ENCODE measurements at regions not wholly inside any gene's neighbourhood (a gene's known extent, or its start where the extent isn't known, plus 50 kb on each side); places are given as distances from the start of the nearest gene placed in this dataset.
"Not testable (repeated sequence)": the region's sequence is repeated elsewhere in the genome, so short reads cannot be mapped to it uniquely, and the experiment has no call there.

DNA sequence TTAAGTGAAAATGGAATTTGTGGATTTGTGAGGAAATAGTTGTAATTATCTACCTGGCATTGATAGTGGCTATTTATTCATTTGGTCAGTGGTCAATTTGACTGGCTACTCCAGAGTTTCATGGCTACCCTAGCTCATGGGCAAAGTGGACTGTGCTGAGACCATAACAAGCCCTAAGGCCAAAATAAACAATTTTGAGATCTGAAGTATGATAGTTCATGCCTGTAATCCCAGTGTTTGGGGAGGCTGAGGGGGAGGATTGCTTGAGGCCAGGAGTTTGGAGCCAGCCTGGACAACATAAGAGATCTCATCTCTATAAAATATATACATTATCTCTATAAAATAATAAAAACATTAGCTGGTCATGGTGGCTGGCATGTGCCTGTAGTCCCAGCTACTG is 311.7 kb downstream of the HIVEP2 start:
- no peak for DNase-seq (ENCODE audit: low read depth in 3 of 3, low spot score in 1 of 3)

DNA sequence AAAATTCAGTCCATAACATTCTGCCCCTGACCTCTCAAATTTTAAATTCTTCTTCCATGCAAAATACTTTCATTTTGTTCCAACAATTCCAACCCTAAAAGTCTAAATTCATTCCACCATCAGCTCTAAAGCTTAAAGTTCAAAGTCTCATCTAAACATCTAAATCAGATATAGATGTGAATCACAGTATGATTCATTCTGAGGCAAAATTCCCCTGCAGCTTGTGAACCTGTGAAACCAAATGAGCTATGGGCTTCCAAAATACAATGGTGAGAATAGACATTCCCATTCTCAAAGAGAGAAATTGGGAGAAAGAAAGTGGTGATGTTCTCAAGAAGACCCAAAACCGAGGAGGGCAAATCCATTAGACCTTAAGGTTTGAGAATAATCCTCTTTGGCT is 309.8 kb downstream of the HIVEP2 start:
- no peak for DNase-seq (ENCODE audit: low read depth in 3 of 3, low spot score in 1 of 3)

DNA sequence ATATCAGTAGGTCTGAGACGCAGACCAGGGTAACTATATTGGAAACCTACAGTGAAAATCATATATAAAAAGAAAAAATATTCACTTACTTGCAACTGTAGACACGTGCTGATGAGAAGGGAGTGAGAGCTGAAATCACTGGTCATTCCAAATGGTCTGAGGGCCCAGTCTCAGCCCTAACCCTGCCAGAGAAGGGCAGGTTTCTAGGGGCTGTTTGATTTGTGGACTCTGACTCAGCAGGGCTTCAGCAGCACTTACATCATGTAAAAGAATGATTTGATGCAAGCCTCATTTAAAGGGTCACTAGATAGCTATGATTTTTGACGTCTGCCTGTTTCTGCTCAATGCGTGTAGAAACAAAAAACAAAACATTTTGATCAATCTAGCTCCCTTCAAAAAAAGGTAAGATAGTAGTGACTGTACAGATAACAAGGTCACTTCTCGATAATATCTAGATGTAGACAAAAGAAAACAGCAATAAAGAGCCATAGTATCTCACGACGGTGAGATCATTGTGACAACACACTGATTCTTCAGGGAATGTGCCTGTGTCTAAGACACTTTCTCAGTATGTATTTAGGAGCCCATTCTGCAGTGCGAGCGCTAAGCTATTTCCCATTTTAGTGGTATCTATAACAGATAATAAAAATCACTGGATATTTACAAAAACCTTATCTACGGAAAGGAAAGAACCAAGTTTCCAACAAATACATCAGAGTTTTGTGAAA is 307.2 kb downstream of the HIVEP2 start:
- DNase-seq (ENCODE audit: low read depth in 3 of 3, low spot score in 1 of 3): no peak

DNA sequence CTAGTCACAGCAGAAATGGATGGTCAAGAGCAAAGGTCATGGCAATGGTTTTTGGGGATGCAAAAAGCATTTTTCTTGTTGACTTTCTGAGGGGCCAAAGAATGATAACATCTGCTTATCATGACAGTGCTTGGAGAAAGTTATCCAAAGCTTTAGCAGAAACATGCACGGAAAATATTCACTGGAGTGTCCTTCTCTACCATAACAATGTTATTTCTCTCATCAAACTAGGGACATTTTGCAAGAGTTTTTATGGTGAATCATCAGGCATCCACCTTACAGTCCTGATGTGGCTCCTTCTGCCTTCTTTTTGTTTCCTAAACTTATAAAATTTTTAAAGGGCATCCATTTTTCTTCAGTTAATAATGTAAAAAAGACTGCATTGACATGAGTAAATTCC is 302.3 kb downstream of the HIVEP2 start:
- no peak for DNase-seq (ENCODE audit: low read depth in 3 of 3, low spot score in 1 of 3)

DNA sequence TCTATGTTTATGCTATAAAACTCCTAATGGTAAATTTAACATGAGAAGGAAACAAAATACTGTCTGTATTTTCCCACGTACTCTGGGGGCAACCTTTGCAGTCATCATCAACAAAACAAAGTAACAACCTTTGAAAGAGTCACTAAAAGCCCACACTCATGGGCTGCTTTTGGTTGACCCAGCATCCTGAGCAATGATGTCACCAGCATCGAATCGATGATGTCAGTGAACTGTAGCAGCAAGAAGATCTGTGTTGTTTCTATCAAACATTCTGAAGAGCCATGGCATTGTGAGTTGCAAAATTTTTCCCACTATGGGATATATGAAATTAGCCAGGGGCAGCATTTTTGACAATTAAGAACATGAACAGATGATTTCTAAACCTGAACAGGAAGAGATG is 300.1 kb downstream of the HIVEP2 start:
- no peak for DNase-seq (ENCODE audit: low read depth in 3 of 3, low spot score in 1 of 3)

DNA sequence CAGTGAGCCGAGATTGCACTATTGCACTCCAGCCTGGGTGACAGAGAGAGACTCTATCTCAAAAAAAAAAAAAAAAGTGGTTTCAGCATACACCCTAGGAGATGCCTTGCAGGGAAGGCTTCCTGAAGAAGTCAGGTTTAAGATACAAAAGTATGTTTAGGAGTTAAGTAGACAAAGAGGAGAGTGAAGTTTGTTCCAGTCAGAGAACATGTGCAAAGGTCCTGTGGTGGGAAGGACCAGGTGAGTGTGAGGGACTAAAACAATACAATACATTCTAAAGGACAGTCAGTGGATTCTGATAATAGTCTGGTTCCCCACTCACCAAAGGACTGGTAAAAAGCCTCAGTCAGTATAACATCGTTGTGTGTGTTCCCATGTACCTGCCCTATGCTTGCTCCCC is 299.3 kb downstream of the HIVEP2 start:
- no peak for DNase-seq (ENCODE audit: low read depth in 3 of 3, low spot score in 1 of 3)

DNA sequence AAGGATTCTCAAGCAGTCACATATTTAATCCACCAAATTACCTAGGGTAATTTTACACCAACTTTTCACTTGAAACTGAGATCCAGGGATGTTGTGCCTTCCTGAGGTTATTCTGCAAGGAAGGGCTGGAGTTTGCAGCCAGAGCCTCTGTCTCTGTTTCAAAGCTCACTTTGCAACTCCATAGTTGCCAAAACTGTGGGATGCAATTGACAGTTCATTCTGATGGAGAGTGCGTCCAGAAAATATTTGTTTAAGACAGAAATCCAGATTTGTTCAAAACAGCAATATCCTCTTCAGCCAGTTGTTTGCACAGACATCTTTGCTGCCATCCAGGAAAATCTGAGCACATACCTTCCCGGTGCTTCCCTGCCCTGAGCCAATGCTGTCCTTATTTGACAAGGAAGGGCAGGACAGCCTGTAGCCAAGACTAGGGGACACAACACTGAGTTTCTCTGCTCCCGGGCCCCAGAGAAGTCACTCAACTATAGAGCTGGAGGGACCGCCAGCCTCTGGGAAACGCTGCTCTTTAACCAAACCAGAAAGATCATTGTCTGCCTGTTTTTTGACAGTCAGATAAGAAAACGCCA is 297.4 kb downstream of the HIVEP2 start:
- no peak for DNase-seq (ENCODE audit: low read depth in 3 of 3, low spot score in 1 of 3)

DNA sequence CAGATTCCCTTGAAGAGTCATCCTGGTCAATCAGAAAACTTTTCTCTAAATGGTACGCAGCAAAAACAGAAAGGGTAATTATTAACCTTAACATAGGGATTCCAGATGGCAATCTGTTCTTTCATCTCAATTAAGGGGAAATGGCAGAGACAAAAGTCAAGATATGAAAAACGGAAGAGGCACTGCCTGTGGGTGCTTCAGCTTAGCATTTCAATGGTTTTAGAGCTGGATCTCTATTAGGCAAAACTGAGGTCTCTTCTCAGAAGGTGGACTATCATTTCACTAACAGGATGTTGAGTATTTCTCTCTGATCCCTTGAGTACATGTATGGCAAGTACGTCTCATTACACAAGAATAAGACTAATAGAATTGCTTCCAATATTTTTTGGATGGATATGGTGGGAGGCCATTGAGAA is 296.9 kb downstream of the HIVEP2 start:
- DNase-seq (ENCODE audit: low read depth in 3 of 3, low spot score in 1 of 3): no peak

DNA sequence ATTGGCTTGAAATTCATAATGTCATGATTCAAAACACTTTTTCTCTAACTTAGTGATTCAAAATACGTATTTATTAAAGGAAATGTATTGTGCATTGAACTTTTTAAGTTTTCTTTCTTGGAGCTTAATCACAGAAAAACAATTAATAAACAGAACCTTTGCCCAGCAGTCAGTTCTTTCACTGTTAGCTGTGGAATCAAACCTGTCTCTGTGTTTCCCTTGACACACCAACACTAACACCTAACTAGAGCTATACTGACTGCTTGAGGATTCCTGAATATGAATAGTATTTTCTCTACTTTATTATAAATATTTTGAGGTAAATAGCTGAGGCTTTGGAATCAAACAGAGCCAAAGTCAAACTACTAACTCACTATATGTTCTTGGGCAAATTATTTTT is 296.4 kb downstream of the HIVEP2 start:
- no peak for DNase-seq (ENCODE audit: low read depth in 3 of 3, low spot score in 1 of 3)

DNA sequence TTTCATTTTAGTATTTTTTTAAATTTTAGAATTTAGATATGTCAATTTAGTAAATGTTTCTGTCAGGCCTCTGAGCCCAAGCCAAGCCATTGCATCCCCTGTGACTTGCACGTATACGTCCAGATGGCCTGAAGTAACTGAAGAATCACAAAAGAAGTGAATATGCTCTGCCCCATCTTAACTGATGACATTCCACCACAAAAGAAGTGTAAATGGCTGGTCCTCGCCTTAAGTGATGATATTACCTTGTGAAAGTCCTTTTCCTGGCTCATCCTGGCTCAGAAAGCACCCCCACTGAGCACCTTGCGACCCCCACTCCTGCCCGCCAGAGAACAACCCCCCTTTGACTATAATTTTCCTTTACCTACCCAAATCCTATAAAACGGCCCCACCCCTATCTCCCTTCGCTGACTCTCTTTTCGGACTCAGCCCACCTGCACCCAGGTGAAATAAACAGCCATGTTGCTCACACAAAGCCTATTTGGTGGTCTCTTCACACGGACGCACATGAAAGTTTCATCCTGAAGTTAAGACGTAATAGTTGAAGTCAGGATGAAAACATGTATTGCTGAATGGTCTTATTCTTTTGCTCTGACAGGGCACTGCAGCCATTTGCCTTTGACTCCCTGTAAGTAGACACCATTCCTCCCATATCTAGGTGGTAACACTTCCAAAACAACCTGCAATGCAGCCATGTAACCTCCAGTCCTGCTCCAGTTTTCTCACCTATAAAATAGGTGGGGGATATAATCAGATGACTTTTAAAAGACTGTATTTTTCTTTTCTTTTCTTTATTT is 295.3 kb downstream of the HIVEP2 start:
- DNase-seq (ENCODE audit: low read depth in 3 of 3, low spot score in 1 of 3): not testable (repeated sequence)

DNA sequence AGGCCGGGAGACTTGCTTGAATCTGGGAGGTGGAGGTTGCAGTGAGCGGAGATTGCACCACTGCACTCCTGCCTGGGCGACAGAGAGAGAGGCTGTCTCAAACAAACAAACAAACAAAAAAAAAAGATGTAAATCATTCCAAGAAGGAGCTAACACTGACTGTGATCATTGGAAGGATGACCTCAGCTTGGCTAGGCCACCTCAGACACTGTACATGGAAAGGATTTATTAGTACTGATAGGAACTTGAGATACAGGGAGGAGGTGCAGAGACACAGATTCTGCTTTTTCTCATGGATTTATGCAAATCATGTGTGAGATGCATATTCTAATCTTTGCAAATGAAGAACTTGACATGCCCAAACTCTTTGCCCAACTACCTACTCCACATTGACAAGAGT is 293.6 kb downstream of the HIVEP2 start:
- DNase-seq (ENCODE audit: low read depth in 3 of 3, low spot score in 1 of 3): no peak

DNA sequence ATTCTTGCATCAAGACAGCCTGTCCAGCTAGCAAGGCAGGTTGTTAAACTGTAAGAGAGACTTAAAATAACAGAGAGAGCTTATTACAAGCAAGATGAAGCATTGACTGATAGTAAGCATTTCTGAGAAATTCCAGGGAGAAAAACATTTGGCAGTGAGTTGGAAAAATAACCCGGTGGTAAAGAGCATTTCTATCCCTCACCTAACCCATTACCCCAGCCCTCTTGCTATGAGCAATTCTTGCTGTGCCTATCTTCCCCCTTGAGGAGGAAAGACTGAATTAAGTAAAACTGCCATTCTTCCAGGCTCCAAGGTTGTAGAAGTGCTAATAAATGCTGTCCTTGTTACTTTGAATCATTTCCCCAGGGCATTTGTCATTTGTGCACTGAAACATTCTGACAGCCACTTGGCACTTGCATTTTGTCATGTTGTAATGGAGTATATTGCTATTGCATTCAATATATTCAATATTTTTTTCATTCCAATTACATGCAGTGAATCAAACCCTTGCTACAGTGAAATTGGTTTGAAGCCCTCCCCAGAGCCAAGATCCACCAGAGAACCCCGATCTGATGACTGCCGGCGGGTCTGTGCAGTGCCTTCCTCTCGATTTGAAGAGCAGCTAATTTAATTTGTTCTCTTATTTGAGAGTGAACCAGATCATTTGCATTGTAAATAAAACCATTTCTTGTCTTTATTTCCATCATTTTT is 291.1 kb downstream of the HIVEP2 start:
- DNase-seq (ENCODE audit: low read depth in 3 of 3, low spot score in 1 of 3): no peak

DNA sequence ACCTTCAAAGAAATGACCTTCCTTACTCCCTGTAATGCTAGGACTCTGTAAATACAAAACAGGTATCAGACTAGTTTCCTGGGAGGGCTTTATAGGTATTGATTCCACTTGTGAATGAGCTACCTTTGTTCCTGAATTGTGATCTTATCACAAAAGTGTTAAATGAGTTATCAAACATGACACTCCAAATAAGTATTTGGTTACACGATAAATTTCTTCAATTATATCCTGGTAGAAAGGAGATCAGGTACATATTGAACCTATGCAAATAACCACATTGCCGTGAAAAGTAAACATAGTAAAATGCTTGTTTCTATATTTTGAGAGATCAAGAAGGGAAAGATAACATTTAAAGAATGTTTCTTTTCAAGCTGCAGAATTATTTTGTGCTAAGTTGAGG is 285.3 kb downstream of the HIVEP2 start:
- DNase-seq (ENCODE audit: low read depth in 3 of 3, low spot score in 1 of 3): no peak

DNA sequence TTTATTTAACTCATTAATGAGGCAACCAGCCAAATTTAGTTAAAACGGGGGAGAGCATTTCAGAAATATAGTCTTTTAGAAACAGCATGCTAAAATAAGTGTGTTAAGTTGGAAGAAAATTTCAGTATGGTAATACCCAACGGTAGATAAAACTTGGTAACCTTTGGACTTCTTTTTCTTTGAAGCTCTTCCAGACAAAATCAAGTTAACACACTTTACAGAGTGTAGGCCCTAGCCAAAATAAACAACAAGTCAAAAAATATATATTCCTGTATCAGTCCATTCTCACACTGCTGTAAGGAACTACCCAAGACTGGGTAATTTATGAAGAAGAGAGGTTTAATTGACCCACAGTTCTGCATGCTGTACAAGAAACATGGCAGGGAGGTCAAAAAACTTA is 279.6 kb downstream of the HIVEP2 start:
- DNase-seq (ENCODE audit: low read depth in 3 of 3, low spot score in 1 of 3): no peak

DNA sequence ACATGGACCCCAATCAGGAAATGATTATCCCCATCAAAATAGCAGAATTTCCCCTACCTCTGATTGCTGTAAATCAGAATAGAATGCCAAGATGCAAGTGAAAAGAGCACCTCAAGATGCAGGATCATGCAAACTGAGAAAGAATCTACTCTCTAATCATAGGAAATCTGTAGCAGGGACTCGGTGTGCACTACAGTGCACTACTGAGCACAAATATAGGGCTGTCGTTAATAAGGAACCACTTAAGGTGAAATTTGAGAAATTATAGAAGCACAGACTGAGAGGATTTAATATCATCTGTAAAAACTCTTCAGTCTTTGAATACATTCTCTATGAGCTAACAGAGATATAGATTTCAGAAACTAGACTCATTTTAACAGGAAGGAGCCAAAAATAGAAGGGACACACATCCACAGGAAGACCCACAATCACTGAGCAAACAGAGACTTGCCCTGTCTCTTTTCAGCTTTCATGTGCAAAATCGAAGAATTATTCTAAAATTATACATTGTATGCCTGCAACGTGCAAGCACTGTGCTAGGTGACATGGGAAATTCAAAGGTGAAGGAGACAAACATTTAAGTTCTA is 278.3 kb downstream of the HIVEP2 start:
- no peak for DNase-seq (ENCODE audit: low read depth in 3 of 3, low spot score in 1 of 3)

DNA sequence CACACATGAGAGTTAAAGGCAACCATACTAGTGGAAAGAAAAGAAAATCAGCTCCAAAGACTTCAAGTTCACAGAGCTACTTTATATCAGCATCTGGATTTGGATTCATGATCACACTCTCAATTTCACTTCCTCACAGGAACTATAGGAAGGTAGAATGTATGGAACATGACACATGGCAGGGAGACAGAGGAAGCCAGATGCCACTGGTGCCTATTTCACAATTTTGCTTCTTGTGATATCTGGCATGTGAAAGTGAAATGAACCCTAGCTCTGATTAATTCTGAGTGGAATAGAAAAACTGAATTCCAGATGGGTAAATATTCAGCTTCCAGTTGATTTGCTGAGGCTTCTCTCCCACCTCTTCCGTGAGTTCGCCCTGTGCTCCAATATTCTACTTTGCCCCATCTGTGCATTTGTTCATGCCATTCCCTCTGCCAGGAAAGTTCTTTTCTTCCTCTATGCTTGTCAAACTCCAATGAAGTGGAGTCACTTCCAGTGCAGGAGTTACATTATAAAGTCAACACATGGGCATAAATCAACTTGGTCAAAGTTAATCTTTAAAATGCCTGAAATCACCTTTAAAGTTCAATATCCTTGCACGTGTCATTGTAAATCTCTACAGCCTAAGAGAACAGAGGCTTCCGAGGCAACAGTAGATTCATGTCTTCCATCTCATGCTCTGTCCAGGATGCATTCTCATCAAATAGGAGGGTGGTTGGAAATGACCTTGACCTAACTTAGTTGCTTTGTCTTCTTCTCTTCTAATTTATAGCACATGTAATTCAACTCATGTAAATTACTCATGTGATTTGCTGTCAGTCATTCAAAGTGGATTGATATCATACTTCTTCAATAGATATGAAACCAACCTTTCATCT is 275.3 kb downstream of the HIVEP2 start:
- no peak for DNase-seq (ENCODE audit: low read depth in 3 of 3, low spot score in 1 of 3)

DNA sequence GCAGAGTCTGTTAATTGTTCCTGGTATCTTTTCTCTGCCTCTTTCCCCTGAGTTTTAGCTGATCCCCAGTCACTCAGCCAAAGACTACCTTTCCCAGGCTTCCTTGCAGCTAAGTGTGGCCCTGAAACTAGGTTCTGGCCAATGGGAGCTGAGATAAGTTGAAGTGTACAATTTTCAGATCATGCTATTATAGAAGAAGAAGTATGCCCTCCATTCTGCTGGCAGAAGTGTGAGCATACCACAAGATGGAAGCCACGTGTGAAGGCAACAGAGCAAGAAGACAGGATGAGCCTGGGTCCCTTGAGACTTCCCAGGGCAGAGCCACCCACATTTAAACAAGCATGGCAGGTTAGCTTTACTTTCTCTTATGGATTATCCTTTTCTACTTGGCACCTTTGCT is 273.2 kb downstream of the HIVEP2 start:
- DNase-seq (ENCODE audit: low read depth in 3 of 3, low spot score in 1 of 3): no peak

DNA sequence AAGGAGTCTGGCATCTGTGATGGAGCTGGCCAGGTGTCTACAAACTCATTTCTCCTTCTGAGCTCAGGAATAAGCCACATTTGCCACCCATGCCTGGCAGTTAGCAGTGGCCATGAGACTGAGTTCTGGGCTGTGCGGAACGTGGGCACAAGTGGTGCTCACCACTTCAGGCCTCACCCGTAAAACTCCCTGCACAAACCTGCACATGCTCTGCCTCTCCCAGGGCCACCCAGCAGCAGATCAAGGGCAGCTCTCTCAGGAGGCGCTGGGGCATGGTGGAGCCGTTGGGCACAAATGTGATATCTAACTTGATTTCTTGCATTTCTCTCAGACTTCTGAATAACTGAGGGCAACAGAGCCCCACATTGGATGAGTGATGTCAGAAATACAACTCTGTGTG is 269.5 kb downstream of the HIVEP2 start:
- no peak for DNase-seq (ENCODE audit: low read depth in 3 of 3, low spot score in 1 of 3)

DNA sequence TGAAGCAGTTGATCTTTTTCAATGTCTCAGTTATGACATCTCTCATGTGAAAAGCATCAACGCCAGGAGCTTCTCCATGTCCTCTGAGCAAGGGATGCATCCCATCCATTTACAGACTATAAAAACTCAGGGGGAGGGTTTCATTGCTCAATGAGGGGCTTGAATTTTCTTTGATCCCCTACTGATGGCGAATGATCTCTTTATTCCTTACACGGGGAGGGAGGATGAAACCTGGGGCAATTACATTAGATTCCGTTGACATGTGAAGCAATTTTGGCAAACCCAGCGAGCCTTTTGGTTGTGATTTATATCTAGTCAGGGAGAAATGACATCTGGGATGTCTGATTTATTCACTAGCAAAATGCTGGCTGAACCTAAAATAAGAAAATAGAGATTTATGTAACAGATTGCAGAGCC is 268.9 kb downstream of the HIVEP2 start:
- no peak for DNase-seq (ENCODE audit: low read depth in 3 of 3, low spot score in 1 of 3)

DNA sequence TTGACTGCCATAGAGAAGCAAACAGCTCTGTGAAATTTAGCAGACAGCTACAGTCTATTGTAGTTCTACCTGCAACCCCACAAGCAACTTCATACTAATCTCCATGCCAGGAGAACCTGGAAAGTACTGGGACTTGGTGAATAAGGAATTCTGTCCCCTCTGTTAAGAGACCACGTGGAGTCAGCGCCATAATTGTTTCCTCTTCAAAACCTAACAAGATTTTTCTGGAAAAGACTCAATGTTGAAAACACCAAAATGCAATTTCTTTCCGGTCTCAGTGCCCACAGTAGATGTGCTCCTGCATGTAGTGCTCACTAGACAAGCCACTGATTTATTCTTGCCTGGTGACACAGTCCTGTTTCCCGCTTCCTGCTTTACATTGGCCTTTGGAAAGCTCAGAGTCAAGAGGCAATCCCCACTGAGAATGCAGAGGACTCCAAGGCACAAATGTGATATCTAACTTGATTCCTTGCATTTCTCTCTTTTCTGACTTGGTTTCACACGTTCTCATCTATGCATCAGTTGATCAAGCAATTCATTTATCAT is 268.3 kb downstream of the HIVEP2 start:
- DNase-seq (ENCODE audit: low read depth in 3 of 3, low spot score in 1 of 3): no peak

Data from stimulated activated CD4-positive, alpha-beta T cell treated with anti-CD3 and anti-CD28 coated beads, TNF-alpha, amount 100 ng/mL, for 1 hour (primary cell).